Cardiac fibroblast (primary cell): ENCODE measurements at regions not wholly inside any gene's neighbourhood (a gene's known extent, or its start where the extent isn't known, plus 50 kb on each side); places are given as distances from the start of the nearest gene placed in this dataset.

Experiments used
- DNase-seq, 2 donors: peaks; one replicate each; pipeline versions ENCODE4 v3.0.0 to v3.0.0-alpha.2; 2010; ENCODE audit warnings: low read depth in 2 of 2
- H3K4me3 ChIP-seq, 2 donors: replicated peaks in 1 of 2; 1 replicate in 1 of 2; 2 replicates in 1 of 2; pipeline ENCODE4 v1.5.1; 2011; ENCODE audit warnings: low read depth in 2 of 2, low read length in 2 of 2, mild to moderate bottlenecking in 2 of 2, moderate library complexity in 1 of 2
- CTCF ChIP-seq: IDR thresholded peaks from one replicate; pipeline ENCODE4 v1.5.1; 2011; ENCODE audit warnings: low read depth, mild to moderate bottlenecking, low read length, inconsistent platforms

- no peak for TF ChIP-seq CTCF
- no peak overlapping the region for H3K4me3 ChIP-seq
- DNase-seq = no peak
These were observed 246.8 kb upstream of the DCC start for GRCh38 chr18:52093171-52093570.

GRCh38 chr18:52118684-52119083, 221.3 kb upstream of the DCC start:
- no peak for DNase-seq
- no peak overlapping the region for H3K4me3 ChIP-seq
- no peak for TF ChIP-seq CTCF

- no peak for TF ChIP-seq CTCF
- no peak overlapping the region for H3K4me3 ChIP-seq
- DNase-seq = no peak
These were observed 209.2 kb upstream of the DCC start for GRCh38 chr18:52130624-52131301.

- no peak for TF ChIP-seq CTCF
- DNase-seq = no peak
- no peak overlapping the region for H3K4me3 ChIP-seq
These were observed 208.2 kb upstream of the DCC start for GRCh38 chr18:52131845-52132244.

- no peak overlapping the region for H3K4me3 ChIP-seq
- no peak for TF ChIP-seq CTCF
- no peak for DNase-seq
These were observed 203.5 kb upstream of the DCC start for GRCh38 chr18:52136532-52136931.

- DNase-seq = no peak
- no peak for TF ChIP-seq CTCF
- no peak overlapping the region for H3K4me3 ChIP-seq
These were observed 199.0 kb upstream of the DCC start for GRCh38 chr18:52140986-52141385.

- no peak for TF ChIP-seq CTCF
- DNase-seq = no peak
- H3K4me3 ChIP-seq = no peak overlapping the region
These were observed 189.9 kb upstream of the DCC start for GRCh38 chr18:52150050-52150449.
